GM12874 (cell line): ENCODE measurements at regions not wholly inside any gene's neighbourhood (a gene's known extent, or its start where the extent isn't known, plus 50 kb on each side); places are given as distances from the start of the nearest gene placed in this dataset.

Experiments used
- TF ChIP-seq, protein P1 (sequence below): IDR thresholded peaks from 2 replicates; pipeline ENCODE4 v1.5.1; 2011; ENCODE audit warnings: low read depth, mild to moderate bottlenecking, control low read depth, low read length, moderate library complexity; ENCODE audit not compliant: insufficient read depth

DNA sequence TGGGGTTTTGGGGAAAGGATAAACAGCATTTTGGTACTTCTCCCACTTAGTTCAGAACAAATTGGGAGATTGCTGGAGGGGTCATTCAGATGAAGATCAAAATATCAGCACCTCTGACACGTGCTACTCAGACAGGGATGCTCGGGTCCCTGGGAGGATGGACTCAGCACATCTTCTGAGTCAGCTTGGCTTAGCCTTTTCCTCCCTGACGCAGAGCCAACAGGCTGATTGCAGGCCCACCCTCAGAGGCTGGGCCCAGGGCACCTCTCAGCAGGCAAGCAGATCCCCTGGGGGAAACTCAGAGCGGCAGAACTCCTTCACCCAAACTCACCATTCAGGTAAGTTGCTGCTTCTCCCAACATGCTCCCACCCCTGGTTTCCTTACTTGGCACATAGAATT is 304.9 kb downstream of the TLE3 start:
- TF ChIP-seq, protein P1, sequence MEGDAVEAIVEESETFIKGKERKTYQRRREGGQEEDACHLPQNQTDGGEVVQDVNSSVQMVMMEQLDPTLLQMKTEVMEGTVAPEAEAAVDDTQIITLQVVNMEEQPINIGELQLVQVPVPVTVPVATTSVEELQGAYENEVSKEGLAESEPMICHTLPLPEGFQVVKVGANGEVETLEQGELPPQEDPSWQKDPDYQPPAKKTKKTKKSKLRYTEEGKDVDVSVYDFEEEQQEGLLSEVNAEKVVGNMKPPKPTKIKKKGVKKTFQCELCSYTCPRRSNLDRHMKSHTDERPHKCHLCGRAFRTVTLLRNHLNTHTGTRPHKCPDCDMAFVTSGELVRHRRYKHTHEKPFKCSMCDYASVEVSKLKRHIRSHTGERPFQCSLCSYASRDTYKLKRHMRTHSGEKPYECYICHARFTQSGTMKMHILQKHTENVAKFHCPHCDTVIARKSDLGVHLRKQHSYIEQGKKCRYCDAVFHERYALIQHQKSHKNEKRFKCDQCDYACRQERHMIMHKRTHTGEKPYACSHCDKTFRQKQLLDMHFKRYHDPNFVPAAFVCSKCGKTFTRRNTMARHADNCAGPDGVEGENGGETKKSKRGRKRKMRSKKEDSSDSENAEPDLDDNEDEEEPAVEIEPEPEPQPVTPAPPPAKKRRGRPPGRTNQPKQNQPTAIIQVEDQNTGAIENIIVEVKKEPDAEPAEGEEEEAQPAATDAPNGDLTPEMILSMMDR, result no peak

DNA sequence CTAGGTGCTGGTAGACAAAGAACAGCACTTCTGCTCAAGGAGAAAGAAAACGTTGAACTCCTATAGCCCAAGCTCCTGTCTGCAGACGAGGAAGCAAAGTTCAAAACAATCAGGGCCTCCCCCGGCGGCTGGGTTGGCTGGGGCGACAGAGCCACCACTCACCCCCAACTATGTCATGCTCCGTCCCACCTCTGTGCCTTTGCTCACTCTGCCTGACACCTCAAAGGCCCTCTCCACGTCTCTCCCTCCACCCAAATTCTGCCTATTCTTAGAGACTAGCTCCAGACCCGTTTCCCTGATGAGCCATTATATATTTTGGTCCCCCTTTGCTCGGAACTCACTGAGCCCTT is 304.3 kb downstream of the TLE3 start:
- TF ChIP-seq, protein P1, result no peak

DNA sequence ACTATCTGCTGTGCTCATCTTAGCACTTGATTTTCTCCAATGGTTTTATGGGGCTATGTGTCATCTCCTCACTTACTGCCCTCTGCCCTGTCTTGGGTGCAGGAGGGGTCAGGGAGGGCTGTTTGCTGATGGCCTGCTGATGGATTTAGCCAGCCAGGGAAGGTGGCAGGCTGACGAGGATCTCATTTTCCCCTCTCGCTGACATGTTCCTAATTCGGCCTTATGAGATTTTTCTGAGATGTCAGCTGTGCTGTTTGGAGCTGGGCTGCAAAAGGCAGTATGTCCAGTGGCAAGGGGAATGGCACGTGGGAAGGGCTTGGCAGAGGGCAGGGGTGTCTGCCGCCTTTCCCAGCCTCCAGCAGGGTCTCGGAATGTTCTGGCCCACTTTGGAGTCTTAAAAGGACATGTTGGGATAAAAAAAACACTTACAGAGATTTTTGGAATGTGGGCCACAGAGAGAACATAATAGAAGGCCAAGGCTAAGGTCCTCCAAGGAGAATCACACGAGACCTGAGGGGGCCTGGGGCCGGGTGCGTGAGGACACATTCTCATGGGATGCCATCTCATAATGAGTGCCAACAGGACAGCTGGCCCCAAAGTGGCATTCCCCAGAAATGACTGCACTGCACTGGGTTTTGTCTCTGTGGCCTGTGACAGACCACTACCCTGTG is 303.8 kb downstream of the TLE3 start:
- TF ChIP-seq, protein P1, result no peak

DNA sequence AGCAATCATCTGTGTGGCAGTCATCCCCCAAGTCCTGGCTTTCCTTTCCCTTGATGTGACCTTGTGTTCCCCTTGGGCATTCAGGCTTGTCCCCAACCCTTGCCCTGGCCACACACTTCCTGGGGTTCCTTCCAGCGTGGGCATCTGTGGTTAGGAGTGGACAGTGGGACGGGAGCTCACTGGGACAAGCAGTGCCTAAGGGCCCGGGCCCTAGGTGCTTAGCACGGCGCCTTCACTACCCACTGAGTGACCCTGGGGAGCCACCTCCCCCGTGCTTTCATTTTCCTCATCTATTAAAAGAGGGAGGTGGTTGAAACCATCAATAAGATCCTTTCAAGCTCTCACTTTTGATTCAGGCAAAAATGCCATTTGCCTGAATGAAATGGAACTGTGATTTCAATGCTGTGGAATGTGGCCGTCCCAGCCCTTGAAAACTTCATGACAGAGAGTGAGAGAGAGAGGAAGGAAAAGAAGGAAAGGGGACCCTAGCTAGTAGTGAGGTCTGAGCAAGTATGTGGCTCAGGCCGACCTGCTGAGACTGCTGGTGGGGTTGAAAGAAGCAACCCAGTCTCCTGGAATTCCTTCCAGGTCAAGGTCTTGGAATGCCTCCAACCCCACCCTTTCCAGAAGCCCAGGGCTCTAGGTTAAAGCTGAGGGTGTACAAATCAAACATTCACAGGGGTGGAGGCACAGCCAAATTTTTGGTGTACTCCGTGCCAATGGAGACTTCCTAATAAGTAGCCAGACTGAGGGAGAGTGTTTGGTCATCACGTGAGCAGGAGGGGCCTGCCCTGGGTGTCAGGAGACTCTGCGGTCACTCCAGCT is 302.9 kb downstream of the TLE3 start:
- TF ChIP-seq, protein P1, result no peak

DNA sequence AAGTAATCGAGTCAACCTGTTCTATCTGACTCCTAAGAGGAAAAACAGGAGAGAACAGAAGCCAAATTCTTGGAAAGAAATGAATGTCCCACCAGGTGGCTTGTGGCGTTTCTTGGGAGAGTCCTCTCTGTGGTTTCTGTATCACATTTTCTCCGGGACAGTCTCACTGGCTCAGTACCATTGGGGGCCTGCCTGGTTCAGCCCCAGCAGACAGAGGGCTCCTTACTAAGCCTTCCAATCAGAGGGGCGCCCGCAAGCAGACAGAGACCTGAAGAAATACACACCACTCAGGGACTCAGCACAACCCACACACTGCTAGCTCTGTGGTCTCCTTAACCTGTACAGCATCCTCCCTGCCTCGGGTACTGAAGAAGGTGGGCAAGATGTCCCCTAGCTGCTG is 302.1 kb downstream of the TLE3 start:
- TF ChIP-seq, protein P1, result no peak

DNA sequence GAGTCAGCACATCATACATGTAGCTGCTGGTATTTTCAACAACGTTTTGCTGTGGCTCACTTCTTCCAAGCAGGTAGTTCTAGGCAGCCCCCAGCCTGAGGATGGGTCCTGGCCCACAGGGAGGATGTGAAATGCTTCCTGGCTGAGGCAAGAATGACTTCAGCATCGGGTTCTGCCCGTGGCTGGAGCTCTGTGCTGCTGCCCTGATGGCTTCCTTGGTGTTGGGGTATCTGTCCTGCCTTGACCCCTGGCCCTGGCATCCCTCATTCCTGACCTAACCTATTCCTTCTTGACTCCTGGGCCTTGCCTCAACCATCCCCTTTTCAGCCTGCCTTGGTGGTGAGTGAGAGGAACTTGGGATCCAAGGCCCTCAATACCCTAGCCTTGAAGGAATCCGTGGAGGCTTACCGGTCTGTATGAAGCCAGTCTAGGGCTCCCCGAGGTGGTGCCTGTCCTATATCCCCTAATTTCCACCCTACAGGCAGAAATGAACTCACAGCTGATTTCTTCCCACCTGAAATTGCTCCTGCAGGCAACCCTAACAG is 300.6 kb downstream of the TLE3 start:
- TF ChIP-seq, protein P1, result no peak

DNA sequence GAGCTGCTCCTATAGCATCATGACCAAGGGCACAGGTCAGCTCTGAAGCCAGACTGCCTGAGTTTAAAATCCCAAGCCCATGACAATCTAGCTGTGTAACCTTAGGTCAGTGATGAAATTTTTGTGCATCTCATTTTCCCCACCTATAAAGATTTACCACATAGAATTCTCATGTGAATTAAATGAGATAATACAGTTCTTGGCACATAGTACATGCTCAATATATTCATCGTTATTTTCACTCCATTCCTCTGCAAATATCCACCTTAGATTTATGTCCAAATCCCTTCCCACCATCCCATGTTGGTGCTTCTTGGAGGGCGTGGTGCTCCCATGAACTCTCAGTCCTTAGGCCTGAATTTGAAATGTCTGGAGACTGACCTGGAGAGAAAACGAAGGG is 300.1 kb downstream of the TLE3 start:
- TF ChIP-seq, protein P1, result no peak
